ENCODE measurements at regions not wholly inside any gene's neighbourhood (a gene's known extent, or its start where the extent isn't known, plus 50 kb on each side); places are given as distances from the start of the nearest gene placed in this dataset.
"Not testable (repeated sequence)": the region's sequence is repeated elsewhere in the genome, so short reads cannot be mapped to it uniquely, and the experiment has no call there.

DNA sequence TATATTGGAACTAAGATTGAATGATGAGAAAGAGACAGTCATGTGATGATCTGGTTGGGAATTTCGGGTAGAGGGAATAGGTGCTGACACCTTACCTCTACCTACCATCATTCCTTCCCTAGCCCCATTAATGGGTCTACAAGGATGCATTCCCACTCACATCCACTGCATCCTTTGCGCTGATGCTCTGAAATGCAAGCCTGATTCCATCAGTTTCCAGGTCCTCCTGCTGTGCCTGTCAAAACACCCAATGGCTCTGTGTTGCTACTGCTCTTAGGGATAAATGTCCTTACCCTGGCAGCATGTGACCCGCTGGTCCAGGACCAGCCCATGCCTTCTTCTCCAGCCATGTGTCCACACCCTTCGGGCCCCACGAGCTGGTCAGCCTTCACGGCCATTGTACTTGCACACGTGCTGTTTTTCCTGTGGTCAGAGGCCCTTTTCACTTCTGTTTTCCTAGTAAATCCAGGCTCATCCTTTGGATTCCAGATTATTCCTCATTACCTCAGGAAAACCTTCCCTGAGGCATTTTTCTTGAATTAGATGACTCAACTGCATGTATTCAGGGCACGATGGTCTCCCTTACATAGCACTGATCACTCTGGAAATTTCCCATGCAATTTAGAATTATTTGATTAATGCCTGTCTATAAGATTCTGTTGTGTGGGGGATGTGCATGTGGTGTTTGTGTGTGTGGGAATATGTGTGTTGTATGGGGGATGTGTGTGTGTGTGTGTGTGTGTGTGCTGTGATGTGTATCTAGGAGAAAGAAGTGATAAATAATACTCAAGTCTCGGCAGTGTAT is 185.0 kb downstream of the DIRAS2 start:
- no peak for DNase-seq

GRCh38 chr9:90458485-90458884 is 184.1 kb downstream of the DIRAS2 start:
- DNase-seq, result no peak

- no peak for DNase-seq
These were observed 183.3 kb downstream of the DIRAS2 start for GRCh38 chr9:90459321-90459720.

DNA sequence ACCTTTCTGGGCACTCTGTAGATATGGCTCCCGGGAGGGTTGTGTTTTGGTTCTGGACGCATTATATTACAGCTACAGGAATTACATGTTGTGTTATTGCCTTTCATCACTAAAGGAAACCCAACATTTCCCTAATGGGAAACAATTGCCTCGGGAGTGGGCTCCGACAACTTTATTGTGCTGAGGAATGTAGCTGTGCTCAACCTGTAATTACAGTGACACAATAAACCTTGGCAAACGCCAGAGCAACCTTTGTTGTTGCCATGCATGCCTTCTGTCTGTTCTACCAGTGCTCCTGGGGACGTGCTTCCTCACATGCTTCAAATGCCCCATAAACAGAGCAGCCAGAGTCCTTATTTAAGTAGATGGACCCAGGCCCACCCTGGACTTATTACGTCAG is 182.4 kb downstream of the DIRAS2 start:
- DNase-seq, result no peak

GRCh38 chr9:90464978-90465377 is 177.6 kb downstream of the DIRAS2 start:
- DNase-seq, result no peak

GRCh38 chr9:90466441-90466840 is 176.2 kb downstream of the DIRAS2 start:
- no peak for DNase-seq

DNA sequence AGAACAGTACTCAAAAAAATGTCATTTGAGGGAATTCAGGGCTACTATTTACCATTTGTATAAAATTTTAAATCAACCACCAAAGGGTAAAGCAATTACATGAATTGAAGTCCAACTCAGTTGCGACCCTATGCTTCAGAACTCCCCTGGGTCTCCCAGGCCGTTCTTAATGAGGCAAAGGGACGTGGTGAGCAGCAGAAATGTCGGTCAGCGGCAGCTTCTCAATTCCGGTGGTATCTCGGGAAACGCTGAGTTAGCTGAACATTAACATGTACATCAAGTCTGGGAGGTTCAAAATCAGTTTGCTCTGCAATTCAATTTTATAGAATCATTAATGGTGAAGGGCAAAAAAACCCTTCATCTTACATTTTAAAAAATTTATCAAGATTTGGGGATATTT is 173.2 kb downstream of the DIRAS2 start:
- DNase-seq, result no peak

DNA sequence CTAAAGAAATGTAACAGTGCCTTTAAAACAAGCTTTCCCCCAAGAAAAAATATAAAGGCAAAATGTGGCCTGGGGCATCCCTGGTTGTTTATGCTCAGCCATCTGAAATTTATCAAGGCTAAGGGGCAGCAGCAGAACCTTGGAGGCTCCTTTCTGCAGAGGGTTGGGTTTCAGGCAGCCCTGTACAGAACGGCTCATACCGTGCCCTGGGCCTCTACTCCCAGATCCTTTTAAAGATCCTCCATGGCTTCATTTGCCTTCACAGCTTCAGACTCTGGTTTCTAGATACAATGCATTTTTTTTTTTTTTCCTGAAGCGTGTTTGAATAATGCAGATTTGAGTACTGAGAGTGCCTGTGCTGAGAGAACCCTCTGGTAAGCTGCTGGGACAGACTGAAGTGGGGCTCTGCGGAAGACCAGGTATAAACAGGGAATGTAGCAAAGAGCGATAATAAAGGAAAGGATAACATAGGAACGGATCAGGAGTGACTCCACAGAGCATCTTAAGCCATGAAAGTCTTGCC is 172.7 kb downstream of the DIRAS2 start:
- DNase-seq, result no peak

GRCh38 chr9:90476058-90476457 is 166.6 kb downstream of the DIRAS2 start:
- DNase-seq, result no peak

DNA sequence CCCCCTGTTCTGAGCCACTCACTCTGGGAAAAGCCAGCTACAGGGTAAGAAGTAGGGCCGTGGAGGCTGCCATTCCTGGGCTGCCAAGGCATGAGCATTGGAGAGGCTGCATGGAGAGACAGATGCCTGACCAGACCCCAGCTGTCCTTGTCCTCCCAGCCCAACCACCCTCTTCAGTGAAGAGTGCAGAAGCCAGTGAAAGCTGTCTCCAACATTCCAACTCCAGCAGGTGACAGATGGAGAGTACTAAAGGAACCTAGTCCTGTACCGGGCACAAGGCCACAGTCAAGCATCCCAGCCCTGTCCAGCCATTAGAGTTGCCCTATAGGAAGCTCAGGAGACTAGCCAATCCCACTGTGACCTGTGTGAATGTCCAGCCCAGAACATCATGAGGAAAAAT is 165.1 kb downstream of the DIRAS2 start:
- no peak for DNase-seq

- no peak for DNase-seq
These were observed 163.8 kb downstream of the DIRAS2 start for GRCh38 chr9:90478821-90479220.

- no peak for DNase-seq
These were observed 157.6 kb downstream of the DIRAS2 start for GRCh38 chr9:90485028-90485427.

DNA sequence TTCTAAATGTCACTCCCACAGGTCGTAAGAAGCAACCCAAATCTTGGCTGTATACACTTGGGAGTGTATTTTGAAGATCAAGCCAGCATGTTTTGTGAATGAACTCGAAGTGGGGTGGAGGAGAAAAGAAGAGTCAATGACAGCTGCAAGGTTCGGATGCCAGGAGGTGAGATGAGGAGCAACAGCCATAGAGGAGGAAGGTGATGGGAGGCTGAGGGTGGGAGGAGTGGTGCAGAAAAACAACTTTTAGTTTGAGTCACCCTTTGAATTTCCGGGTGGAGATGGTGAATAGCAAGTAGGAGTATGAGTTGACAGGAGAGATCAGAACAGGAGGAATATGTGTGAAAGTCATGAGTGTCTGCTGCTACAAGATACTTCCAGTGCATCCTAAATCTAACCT is 153.6 kb downstream of the DIRAS2 start:
- no peak for DNase-seq

GRCh38 chr9:90499761-90500160 is 142.9 kb downstream of the DIRAS2 start:
- no peak for DNase-seq

GRCh38 chr9:90502134-90502533 is 140.5 kb downstream of the DIRAS2 start:
- DNase-seq, result no peak

- no peak for DNase-seq
These were observed 138.1 kb downstream of the DIRAS2 start for GRCh38 chr9:90504486-90504885.

DNA sequence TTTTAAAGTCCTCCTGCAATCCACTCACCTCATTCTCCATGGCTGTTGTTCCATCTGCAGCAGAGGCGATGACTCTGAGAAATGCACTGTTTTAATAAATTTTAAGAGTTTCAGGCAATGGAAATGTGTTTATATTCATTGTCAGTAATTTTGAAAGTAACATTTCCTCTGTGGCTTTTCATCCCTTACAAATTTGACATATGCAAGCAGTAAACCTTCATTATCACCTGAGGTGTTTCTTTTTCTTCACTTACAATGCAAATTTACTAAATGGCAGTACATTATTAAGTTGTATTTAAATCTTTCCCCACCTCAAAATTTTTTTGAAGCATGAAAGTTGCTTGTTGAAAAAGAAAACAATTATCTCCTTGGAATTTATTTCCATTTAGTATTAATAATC is 136.9 kb downstream of the DIRAS2 start:
- no peak for DNase-seq

DNA sequence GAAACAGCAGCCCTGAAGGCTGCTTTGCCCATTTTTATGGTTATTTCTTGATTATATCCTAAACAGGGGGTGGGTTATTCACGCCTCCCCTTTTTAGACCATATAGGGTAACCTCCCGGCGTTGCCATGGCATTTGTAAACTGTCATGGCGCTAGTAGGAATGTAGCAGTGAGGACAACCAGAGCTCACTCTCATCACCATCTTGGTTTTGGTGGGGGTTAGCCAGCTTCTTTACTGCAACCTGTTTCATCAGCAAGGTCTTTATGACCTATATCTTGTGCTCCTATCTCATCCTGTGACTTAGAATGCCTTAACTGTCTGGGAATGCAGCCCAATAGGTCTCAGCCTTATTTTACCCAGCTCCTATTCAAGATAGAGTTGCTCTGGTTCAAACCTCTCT is 136.2 kb downstream of the DIRAS2 start:
- DNase-seq, result not testable (repeated sequence)

- DNase-seq, result no peak
These were observed 135.0 kb downstream of the DIRAS2 start for GRCh38 chr9:90507621-90508020.

GRCh38 chr9:90508940-90509339 is 133.7 kb downstream of the DIRAS2 start:
- no peak for DNase-seq

DNA sequence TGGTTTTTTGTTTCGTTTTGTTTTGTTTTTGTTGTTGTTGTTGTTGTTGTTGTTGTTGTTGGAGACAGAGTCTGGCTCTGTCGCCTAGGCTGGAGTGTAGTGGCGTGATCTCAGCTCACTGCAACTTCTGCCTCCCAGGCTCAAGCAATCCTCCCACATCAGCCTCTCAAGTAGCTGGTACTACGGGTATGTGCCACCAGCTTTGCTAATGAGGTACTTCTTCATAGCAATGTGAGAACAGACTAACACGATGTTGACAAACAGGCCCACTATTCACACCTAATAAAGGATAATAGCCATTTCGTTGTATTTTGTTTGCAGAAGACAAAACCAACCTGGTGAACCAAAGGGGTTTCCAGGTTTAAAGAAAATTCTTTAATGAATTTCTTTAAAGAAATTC is 130.9 kb downstream of the DIRAS2 start:
- DNase-seq, result no peak

DNA sequence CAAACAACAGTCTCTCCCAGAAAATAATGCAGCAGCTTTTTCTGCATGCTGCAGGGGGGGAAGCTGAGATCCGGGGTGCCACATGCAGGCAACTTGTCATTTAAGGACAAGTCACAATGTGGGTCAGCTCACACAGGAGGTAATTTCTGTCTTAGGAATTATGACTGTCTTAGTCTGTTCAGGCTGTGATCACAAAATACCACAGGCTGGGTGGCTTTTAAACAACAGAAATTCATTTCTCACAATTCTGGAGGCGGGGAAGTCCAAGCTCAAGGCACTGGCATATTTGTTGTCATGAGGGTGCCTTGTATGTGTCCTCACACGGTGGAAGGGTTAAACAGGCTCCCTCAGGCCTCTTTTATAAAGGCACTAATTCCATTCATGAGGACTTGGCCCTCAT is 127.7 kb downstream of the DIRAS2 start:
- DNase-seq, result no peak

- DNase-seq, result no peak
These were observed 127.1 kb downstream of the DIRAS2 start for GRCh38 chr9:90515510-90515909.

DNA sequence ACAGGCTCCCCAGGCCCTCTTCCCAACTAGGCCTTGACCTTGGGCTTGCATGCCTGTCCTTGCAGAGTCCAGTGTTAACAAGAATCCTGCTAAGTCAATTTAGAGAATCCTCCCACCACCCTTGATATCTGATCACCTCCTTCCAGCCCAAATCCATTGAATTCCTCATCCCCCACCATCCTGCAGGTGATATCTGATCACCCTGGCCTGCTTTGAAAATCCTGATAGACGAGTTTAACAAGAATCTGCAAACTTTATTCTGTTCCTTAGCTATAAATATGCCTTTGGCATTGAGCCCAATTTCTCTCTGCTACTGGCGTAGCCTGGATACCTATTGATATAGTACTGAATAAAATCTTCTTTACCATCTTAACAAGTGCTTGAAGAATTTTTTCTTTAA is 125.5 kb downstream of the DIRAS2 start:
- no peak for DNase-seq

All from activated T-cell treated with anti-CD3 and anti-CD28 coated beads for 4 hours (primary cell).